NT2/D1 (cell line): ENCODE measurements at regions not wholly inside any gene's neighbourhood (a gene's known extent, or its start where the extent isn't known, plus 50 kb on each side); places are given as distances from the start of the nearest gene placed in this dataset.

Source experiments
- SUZ12 ChIP-seq: IDR thresholded peaks from 2 replicates; pipeline ENCODE4 v1.6.1; 2011; ENCODE audit not compliant: insufficient read length, insufficient read depth; ENCODE audit errors: extremely low read depth
- YY1 ChIP-seq: IDR thresholded peaks from 2 replicates; pipeline ENCODE4 v1.6.1; 2011; ENCODE audit not compliant: insufficient read length, insufficient read depth
- ZNF274 ChIP-seq: IDR thresholded peaks from 2 replicates; pipeline ENCODE4 v1.6.1; 2011; ENCODE audit warnings: mild to moderate bottlenecking, low read depth, low read length

- TF ChIP-seq YY1 (no peak), ZNF274 (no peak), SUZ12 (no peak)
Observed at GRCh38 chr6:9417400-9417799, 982.1 kb upstream of the SLC35B3 start.
